ENCODE measurements at regions not wholly inside any gene's neighbourhood (a gene's known extent, or its start where the extent isn't known, plus 50 kb on each side); places are given as distances from the start of the nearest gene placed in this dataset.

GRCh38 chr2:8469709-8470493 is 212.0 kb upstream of the ID2 start:
- no peak overlapping the region for H3K27ac ChIP-seq
- no peak for ATAC-seq
- no peak for TF ChIP-seq POLR2A (IDR thresholded peaks at IDR 0.05)
- TF ChIP-seq, protein P1, sequence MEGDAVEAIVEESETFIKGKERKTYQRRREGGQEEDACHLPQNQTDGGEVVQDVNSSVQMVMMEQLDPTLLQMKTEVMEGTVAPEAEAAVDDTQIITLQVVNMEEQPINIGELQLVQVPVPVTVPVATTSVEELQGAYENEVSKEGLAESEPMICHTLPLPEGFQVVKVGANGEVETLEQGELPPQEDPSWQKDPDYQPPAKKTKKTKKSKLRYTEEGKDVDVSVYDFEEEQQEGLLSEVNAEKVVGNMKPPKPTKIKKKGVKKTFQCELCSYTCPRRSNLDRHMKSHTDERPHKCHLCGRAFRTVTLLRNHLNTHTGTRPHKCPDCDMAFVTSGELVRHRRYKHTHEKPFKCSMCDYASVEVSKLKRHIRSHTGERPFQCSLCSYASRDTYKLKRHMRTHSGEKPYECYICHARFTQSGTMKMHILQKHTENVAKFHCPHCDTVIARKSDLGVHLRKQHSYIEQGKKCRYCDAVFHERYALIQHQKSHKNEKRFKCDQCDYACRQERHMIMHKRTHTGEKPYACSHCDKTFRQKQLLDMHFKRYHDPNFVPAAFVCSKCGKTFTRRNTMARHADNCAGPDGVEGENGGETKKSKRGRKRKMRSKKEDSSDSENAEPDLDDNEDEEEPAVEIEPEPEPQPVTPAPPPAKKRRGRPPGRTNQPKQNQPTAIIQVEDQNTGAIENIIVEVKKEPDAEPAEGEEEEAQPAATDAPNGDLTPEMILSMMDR (IDR thresholded peaks at IDR 0.05 in 4 of 5, conservative IDR thresholded peaks at IDR 0.05 in 1 of 5): no peak
- intact Hi-C loops (cut with DNase I; ENCODE audit: low total_unique reads): no loop called here
- no peaks in the 10 kb centered on the region for H3K36me3 ChIP-seq
- in situ Hi-C loops (cut with MboI; ENCODE audit: low sequenced_read_pairs in 4 of 4): no loop called here
- no peak for DNase-seq
- no peaks in the 10 kb centered on the region for H3K9me3 ChIP-seq
- H3K4me3 ChIP-seq: no peak overlapping the region
- H3K27me3 ChIP-seq: no peaks in the 10 kb centered on the region
- no peaks in the 10 kb centered on the region for H3K4me1 ChIP-seq

GRCh38 chr2:8472545-8473323 is 209.1 kb upstream of the ID2 start:
- Histone ChIP-seq H3K4me1 (no peaks in the 10 kb centered on the region), H3K4me3 (no peak overlapping the region), H3K27me3 (no peaks in the 10 kb centered on the region), H3K9me3 (no peaks in the 10 kb centered on the region), H3K27ac (no peak overlapping the region), H3K36me3 (no peaks in the 10 kb centered on the region)
- no peak for DNase-seq
- TF ChIP-seq POLR2A (IDR thresholded peaks at IDR 0.05): no peak
- TF ChIP-seq, protein P1 (IDR thresholded peaks at IDR 0.05 in 4 of 5, conservative IDR thresholded peaks at IDR 0.05 in 1 of 5): no peak
- intact Hi-C loops (cut with DNase I; ENCODE audit: low total_unique reads) (no loop called here), in situ Hi-C loops (cut with MboI; ENCODE audit: low sequenced_read_pairs in 4 of 4) (no loop called here)
- no peak for ATAC-seq

GRCh38 chr2:8475349-8476031 is 206.4 kb upstream of the ID2 start:
- Histone ChIP-seq H3K9me3 (no peaks in the 10 kb centered on the region), H3K27me3 (no peaks in the 10 kb centered on the region), H3K36me3 (no peaks in the 10 kb centered on the region), H3K27ac (no peak overlapping the region), H3K4me3 (no peak overlapping the region), H3K4me1 (no peaks in the 10 kb centered on the region)
- TF ChIP-seq, protein P1 (IDR thresholded peaks at IDR 0.05 in 4 of 5, conservative IDR thresholded peaks at IDR 0.05 in 1 of 5): no peak
- no peak for TF ChIP-seq POLR2A (IDR thresholded peaks at IDR 0.05)
- ATAC-seq (no peak), DNase-seq (no peak)
- in situ Hi-C loops (cut with MboI; ENCODE audit: low sequenced_read_pairs in 4 of 4) (no loop called here), intact Hi-C loops (cut with DNase I; ENCODE audit: low total_unique reads) (no loop called here)

GRCh38 chr2:8477552-8478470 is 204.0 kb upstream of the ID2 start:
- TF ChIP-seq POLR2A (IDR thresholded peaks at IDR 0.05): no peak
- TF ChIP-seq, protein P1 (IDR thresholded peaks at IDR 0.05 in 4 of 5, conservative IDR thresholded peaks at IDR 0.05 in 1 of 5): no peak
- H3K36me3 ChIP-seq: no peaks in the 10 kb centered on the region
- in situ Hi-C loops (cut with MboI; ENCODE audit: low sequenced_read_pairs in 4 of 4): no loop called here
- no peak for ATAC-seq
- no peaks in the 10 kb centered on the region for H3K4me1 ChIP-seq
- intact Hi-C loops (cut with DNase I; ENCODE audit: low total_unique reads): no loop called here
- H3K27ac ChIP-seq: peak overlapping the region in 1 of 4 donors; percentile 11
- H3K9me3 ChIP-seq: no peaks in the 10 kb centered on the region
- DNase-seq: no peak
- H3K4me3 ChIP-seq: no peak overlapping the region
- no peaks in the 10 kb centered on the region for H3K27me3 ChIP-seq
